HG02759 (cell line): ENCODE measurements at regions not wholly inside any gene's neighbourhood (a gene's known extent, or its start where the extent isn't known, plus 50 kb on each side); places are given as distances from the start of the nearest gene placed in this dataset.

Experiments
- ATAC-seq: cut with Tn5 transposase; IDR thresholded peaks from one replicate; pipeline ENCODE4 v1.9.1; 2021; ENCODE audit warnings: mild to moderate bottlenecking, moderate library complexity; ENCODE audit not compliant: unreplicated experiment

DNA sequence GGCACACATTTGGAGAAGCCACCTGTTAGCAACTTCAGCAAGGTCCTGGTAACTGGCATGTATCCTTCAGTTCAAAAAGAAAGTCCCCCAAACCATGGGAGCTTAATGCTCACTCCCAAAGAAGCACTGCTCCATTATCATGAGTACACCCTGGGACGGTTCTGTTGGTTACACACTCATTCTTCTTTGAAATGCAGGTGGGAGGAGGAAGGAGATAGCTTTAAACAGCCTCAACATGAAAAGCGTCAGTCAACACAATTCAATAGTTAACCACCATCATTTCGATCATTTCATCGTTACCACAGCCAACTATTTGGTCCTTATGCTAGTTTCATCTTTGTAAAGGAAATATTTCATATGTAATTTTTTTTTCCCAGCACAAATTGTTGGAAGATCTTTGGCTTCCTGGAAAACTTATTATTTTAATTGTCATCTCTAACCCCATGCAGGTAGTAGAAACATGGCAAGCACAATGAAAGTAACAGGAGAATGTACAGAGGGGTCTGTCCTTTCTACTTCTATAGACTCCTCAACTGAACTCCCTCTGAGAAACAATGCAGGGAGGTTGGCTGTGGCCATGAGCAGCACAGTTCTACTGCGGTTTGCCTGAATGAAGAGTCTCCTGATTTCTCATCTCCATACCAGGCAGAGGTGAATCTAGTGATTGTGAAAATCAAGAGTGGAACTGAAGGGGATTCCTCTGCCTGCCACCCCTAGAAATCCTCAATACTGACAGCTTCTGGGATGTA lies 196.4 kb upstream of the FOXN3 start:
- no peak for ATAC-seq

DNA sequence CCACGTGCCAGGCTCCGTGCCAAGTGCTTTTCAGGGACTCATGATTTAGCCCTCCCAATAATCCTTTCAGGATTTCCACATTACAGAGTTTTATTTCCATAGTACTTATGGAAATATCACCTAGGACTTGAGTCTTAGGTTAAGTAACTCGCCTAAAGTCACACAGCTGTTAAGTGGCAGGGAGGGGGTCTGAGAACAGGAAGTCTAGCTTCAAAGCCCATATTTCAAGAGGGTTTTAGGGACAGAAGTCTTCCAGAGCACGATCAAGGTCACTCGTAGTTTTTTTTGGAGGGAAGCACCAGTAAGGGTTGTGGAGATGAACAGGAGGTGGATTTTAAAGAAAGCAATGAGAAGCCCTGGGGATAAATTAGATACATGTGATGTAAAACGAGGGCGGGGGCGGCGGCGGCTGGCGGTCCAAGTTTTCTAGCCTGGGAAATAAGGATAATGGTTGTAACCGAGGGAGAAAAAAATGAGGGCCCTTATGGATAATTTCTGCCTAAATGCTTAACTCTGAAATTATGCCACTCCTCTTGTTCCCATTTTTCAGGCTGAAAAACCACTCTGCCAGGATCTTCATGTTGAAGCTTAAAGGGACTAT lies 192.6 kb upstream of the FOXN3 start:
- no peak for ATAC-seq

DNA sequence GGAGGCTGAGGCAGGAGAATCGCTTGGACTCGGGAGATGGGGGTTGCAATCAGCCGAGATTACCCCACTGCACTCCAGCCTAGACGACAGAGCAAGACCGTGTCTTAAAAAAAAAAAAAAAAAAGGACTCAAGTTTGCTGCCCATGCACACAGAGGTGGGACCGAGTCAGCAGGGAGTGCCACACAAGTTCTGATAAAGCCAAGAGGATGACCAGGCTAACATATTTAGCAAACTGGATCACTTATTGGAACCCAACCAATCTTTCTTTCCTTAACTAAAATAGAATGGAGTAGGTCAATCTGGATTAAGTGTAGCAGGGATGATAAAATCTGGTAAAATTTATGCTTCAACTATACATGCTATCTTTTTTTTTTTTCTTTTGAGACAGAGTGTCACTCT lies 190.4 kb upstream of the FOXN3 start:
- no peak for ATAC-seq

DNA sequence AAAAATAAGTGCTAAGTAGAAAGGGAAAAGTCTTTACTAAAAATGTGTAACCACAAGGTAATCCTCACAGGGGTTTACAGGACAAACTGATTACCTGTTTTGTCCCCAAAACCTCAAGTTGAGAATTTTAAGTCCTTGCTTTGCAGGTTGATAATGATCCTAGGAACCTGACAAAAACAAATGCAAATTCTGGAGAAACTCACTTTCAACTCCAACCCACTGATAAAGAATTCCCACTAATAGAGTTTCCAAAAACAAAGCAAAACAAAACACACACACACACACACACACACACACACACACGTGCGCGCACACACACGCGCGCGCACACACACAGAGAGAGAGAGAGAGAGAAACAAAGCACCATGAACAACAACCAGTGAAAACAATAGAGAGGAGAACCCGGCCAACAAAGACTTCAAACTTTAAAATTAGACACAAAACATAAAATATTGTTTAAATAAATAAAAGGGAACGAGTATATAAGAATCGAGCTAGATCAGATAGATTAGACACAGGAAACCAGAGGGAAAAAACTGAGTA lies 187.0 kb upstream of the FOXN3 start:
- ATAC-seq, result no peak

DNA sequence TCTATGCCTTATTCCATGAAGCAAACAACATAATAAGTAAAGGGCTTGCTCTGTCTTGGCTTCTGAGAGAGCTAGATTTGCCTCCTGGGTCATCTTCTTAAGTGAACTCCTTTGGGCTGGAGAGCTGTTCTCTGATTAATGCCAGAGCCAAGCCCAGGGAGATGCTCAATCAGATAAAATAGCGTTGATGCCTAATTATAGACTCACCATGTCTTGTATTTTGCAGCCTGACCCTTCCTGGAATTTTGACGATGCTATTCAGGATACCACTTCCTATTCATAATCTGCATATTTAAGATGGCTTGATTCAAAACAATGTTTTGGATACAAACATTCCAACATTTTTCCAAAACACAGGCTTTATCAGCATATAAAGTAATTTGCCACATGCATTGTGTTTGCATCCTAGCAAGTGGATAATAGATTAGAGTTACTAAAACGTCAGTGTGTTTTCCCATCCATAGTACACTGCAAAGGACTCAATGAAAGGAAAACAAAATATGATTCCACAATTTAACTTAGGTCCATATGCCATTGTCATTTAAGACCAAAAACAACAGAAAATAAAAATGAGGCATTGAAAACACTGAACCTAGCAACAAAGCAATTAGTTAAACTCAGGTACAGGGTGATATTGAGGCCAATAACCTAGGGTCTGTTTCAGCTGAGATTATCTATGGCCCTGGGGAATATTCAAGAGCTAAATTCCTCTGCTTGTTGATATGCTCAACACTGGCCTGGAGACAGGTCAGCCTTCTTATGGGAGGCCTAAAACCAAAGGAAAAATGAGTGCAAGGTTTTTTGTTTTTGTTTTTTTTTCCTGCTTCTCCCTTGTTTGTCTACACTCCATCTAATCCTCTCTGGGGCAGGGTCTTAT lies 184.2 kb upstream of the FOXN3 start:
- ATAC-seq, result no peak

DNA sequence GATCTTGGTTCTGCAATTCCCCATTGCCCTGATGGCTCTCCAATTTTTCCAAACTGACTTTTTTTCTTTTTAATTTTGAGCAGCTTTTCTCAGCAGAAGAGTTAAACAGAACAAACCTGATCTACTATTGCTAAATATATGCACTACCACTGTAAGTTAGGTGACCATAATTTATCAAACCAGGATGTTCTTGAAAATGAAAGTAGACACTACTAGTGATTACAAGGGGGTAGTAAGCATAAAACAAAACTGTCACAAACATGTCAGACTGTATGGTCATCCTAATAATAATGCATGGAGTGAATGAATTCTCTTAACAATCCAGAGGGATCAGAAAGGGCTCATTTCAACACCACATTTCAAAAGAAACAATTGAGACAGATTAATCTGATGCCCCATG lies 183.0 kb upstream of the FOXN3 start:
- no peak for ATAC-seq

DNA sequence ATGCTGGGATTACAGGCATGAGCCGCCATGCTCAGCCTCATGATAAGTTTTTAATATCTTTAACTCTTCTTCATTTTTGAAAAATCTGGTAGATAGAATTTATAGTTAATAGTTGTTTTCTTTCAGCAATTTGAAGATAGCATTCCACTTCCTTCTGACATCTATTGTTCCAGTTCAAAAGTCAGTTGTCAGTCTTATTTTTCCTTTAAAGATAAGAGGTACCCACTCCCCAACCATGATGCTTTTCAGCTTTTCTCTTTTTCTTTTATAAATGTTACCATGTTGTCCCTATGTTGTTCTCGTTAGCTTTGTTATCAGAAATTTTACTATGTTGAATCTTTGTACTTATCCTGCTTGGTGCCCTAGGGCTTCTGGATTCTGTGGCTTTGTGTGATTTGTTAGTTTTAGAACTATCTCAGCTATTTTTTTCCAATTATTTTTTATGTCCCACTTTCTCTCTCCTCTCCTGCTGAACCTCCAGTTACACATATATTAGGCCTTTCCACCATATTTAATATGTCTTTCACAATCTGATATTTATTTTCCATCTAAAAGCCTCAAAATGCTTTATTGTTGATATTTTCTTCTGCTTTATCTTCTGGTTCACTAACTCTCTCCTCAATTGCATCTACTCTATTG lies 181.6 kb upstream of the FOXN3 start:
- no peak for ATAC-seq

DNA sequence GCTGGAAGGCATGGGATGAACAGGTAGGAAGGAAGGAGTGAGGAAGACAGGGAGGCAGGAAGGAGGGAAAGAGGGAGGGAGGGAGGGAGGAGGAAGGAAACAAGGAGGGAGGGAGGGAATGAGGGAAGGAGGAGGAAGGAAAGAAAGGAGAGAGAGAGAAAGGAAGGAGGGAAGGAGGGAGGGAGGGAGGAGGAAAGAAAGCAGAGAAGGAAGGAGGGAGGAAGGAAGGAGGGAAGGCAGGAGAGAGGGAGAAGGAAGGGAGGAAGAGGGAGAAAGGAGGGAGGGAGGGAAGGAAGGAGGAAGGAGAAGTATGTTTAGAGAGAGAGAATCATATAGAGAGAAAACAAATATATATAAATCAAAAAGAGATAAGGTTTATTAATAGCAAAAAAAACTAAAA lies 175.9 kb upstream of the FOXN3 start:
- ATAC-seq, result no peak

DNA sequence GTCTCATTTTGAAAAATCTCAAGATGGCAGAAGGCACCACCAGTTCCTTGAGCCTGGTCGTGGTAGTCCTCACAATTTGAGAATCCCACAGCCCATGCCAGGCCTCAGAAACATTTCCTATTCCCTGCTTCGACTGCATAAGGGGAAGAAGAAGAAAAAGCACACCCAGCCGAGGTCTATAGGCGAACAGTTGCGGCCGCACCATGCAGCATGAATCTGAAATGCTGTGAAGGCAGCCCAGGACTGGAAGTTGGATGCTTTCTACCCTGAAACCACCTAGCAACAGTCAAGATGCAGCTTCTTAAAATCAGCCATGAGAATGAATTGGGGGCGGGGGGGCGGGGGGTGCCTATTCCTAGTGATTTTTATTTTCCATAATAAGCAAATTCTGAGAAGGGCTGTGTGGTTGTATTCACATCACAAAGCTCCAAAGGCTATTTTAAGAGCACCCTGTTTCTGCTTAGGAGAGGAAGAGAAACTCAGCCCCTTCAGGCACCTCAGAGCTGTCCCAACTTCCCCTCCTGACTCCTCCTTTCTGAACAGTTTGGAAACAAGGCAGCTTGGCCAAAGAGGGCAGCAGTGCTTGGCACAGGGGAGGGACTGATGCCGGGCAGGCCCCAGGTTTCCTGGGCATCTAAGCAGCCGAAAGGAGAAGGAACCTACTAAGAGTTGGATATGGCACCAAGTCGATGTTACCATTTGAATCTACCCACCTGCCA lies 172.5 kb upstream of the FOXN3 start:
- no peak for ATAC-seq

DNA sequence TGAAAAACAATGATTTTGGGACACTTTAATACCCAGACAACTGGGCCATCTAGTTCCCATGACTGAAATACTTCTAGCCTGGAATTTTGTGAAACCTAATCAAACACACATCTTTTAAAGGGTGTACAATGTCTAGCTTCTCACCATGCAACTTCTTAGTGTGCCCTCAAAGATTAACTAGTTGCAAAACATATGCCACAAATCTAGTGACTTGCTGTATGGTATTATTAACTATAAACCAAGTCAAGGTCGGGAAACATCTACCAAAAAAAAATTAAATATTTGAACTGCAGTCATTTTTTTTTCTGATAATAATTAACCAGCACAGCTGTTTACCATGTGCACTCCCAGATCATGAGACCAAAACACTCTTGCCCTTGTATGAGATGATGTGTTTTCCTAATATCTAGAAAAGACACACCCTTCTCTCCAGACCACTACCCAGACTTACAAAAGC lies 171.8 kb upstream of the FOXN3 start:
- ATAC-seq, result no peak

DNA sequence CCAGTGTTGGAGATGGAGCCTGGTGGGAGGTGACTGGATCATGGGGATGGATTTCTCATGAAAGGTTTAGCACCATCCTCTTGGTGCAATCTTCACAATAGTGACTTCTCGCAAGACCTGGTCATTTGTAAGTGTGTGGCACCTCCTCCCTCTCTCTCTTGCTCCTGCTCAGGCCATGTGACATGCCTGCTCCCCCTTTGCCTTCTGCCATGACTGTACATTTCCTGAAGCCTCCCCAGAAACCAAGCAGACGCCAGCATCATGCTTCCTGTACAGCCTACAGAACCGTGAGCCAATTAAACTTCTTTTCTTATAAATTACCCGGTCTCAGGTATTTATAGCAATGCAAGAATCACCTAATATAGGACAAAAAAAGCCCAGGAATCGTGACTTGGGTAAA lies 171.0 kb upstream of the FOXN3 start:
- ATAC-seq, result no peak

DNA sequence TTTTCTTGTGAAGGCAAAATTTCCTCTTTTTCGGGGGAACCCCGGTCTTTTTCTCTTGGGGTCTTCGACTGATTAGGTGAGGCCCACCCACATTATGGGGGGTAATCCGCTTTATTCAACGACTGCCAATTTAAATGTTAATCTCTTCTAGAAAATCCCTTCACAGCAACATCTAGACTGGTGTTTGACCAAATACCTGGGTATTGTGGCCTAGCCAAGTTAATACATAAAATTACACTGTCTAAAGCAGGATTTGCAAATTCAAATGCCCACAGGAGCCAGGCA lies 170.0 kb upstream of the FOXN3 start:
- ATAC-seq, result no peak

DNA sequence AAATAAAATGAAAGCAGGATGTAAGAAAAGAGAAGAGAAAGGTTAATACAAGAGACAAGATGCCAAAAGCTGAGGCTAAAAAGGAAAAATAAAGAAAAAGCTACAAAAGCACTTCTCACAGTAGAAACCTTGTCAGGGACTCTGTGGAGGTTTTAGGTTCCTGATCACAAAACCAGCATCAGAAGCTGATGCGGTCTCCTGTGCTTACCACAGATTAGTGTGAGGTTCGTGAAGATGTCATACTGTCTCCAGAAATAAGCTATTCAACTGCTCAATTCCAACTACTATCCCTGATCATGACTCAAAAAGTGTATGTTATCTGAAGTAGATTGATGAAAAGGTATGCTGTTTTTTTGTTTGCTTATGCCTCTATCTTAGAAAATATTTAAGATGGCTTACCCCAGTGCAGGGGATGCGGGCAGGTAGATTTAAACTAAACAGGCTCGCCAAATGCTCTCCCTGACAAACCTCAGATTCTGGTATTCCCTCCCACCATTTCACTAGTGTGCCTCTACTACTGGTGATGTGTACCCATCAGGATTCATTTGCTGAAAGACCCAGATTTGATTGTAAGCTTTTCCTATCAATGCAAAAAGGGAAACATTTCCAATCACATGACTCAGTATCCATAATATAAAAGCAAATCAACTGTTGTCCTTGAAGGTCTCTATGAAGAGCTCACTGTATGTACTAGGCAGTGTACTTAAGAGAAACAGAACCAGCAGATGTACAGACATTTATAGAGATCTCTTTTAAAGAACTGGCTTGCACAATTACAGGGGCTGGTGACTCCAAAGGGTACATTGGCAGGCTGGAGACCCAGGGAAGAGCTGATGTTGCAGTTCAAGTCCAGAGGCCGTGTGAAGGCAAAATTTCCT lies 169.5 kb upstream of the FOXN3 start:
- no peak for ATAC-seq

DNA sequence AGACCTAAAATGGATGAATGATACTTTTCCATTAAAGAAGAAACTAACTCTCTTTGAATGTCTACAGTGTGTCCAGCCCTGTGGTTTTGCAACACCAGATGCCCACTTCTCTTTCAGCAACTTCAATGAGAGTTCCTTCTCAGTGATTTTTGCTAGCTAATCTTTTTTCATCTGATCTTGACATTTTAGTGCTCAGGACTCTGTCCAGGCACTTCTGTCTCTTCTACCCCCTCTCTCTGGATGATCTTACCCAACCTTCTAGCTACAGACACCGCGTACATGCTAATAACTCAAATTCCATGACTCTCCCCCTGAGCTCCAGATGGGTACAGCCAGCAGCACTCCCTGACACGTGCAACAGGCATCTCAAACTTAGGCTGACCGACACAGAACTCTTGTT lies 161.1 kb upstream of the FOXN3 start:
- no peak for ATAC-seq

DNA sequence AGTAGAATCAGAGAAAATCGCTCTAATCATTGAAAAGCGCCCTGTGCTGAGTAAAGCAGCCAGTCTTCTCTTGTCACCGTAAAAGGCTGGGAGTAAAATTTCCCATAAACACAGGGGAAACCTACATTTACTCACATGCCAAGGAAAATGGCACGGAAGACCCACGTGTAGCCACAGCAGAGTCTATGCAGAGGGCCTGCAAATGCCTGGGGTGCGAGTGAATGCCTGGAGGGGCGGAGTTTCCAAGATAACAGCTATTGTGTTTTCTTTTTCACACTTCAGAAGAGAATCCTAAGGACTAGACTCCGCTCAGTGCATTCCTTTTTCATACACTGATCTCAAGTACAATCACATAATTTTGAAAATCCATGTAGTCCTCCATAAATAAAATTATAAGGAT lies 159.9 kb upstream of the FOXN3 start:
- ATAC-seq, result no peak

DNA sequence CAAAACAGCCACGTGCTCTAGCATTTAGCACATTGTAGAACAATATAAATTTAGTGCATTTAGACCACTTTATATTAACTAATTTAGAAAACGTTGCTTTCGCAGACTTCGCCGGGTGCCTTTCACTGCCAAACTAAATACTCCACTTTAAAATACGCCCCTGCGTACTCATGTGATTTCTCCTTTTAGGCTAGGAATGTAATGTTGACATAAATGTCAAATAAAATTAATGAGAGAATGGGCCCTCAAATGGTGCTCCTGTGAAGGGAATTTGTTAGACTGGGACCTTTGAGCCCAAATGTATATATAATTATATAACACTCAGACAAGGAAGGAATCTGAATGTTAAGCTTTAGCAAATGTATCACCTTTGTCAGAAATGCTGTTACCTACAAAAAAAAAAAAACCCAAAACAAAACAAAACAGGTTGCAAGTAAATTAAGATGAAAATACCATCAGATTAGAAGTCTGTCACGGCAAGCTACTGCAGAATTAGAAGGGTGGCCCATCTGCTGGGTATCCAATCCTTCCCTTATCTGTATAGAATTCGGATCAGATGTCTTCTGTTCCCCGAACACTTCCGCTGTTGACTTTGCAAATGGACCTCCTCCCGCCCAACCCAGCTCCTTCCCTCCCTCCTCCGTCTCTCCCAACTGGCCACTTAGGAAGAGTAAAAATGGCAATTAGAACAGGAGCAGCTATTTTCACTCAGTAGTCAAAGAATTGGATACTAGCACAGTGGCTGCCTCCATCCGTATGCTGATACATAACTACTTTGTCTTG lies 159.3 kb upstream of the FOXN3 start:
- no peak for ATAC-seq

DNA sequence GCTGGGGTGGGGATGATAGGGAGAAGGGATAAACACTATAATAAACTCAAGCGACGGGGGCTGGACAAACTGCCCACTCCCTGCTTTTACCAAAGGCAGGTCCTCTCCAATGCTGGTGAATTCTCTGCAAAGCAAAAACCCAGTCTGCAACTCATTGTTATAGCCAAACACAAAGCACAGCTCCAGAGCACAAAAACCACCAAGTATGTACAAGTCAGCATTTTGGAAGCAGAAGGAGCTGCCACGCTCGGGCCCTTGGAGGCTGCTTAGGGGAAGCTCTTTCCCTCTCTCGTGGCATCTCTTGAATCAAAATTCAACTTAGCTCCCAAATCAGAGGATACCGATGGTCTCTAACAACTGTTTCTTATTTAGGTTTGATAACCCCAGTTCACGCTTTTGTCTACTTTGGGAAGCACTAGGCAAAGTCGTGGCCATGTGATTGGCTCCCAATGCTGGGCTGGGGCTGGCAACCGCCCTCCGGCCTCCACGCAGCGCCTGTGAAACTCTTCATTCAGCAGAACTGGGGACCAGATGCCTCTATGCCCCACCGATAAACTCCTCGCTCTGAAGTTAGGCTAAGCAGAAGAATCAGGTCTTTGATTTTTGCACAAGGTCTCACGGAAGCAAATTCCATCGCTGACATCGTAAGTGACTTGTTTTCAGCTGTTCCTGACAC lies 158.5 kb upstream of the FOXN3 start:
- no peak for ATAC-seq

DNA sequence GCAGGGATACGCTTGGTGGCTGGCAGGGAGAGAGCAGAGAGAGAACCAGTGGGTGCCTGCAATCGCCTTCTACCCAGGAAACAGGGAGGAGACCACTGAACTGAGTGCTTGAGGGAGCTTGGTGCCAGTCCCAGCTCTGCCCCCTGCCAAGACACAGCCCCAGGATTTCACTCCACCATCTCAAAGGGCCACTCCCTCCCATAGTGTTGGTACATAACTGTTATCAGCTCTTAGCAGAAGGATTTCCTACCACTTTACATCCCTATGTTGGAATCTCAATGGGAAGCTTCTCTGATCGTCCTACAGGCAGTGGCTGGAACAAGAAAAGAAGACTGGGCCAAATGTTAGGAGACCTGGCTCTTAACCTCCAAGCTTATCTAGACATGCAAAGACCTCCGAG lies 157.4 kb upstream of the FOXN3 start:
- no peak for ATAC-seq

DNA sequence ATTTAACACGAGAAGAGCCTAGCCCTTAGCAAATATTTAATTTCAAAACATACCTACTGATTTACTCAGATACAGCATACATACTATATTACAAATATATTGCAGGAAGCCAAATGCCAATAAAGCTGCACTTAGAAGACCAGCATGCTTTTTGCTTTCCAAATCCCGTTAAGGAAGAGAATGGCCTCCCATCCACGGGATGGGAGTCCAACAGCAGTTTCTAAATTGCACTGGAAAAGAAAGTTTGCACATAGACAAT lies 156.3 kb upstream of the FOXN3 start:
- no peak for ATAC-seq
